B cell (primary cell): ENCODE measurements at regions not wholly inside any gene's neighbourhood (a gene's known extent, or its start where the extent isn't known, plus 50 kb on each side); places are given as distances from the start of the nearest gene placed in this dataset.

Experiments
- ATAC-seq: fragments of 200-7000 bp; cut with Tn5 transposase; one replicate; pipeline ENCODE4 v1.10.0; 2021; ENCODE audit warnings: low read depth, mild to moderate bottlenecking, moderate number of reproducible peaks, moderate library complexity
- CTCF ChIA-PET: fragments of 350-600 bp; sonication (Branson Sonifier 250); formaldehyde crosslinking; loops from one replicate; lab custom pipeline; 2021; ENCODE audit warnings: antibody characterized with exemption, inconsistent platforms; lab: Charles Lee
- POLR2A ChIA-PET: fragments of 350-600 bp; sonication (Branson Sonifier 250); formaldehyde crosslinking; loops from one replicate; lab custom pipeline; 2021; ENCODE audit warnings: antibody characterized with exemption; lab: Charles Lee
- DNase-seq: peaks from one replicate; pipeline ENCODE4 v3.0.0; 2013
- H2AFZ ChIP-seq: 2 replicates; pipeline ENCODE4 v1.6.1; 2012; ENCODE audit warnings: mild to moderate bottlenecking, low read depth, low read length; ENCODE audit not compliant: insufficient read depth, poor library complexity, severe bottlenecking
- H3K27ac ChIP-seq, 2 donors: 1 replicate in 1 of 2; 2 replicates in 1 of 2; pipeline ENCODE4 v1.5.1; 2012 to 2013; ENCODE audit warnings: low read length in 2 of 2, mild to moderate bottlenecking in 2 of 2, moderate library complexity in 1 of 2
- H3K27me3 ChIP-seq, 4 experiments: fragments of 200-600 bp in 1 of 4; sonication (generic) in 1 of 4; replicated peaks in 1 of 4; 1 replicate in 2 of 4; 2 replicates in 2 of 4; pipeline versions ENCODE4 v1.6.1 to v1.7.0; 2013 to 2016; ENCODE audit warnings: low read length in 3 of 4, mild to moderate bottlenecking in 2 of 4, mixed read lengths in 1 of 4, moderate library complexity in 1 of 4; ENCODE audit not compliant: insufficient read depth in 4 of 4, control insufficient read depth in 3 of 4; ENCODE audit errors: control extremely low read depth in 1 of 4
- H3K36me3 ChIP-seq, 2 experiments: replicated peaks in 1 of 2; 1 replicate in 1 of 2; 2 replicates in 1 of 2; pipeline versions ENCODE4 v1.6.1 to v1.7.1; 2013; ENCODE audit warnings: low read length in 1 of 2; ENCODE audit not compliant: insufficient read depth in 2 of 2, control insufficient read depth in 1 of 2; ENCODE audit errors: control extremely low read depth in 1 of 2, extremely low read depth in 1 of 2
- H3K4me1 ChIP-seq, 2 donors: fragments of 200-600 bp in 1 of 2; sonication (generic) in 1 of 2; 1 replicate in 1 of 2; 2 replicates in 1 of 2; pipeline versions ENCODE4 v1.5.1 to v1.6.1; 2013 to 2017; ENCODE audit warnings: low read length in 2 of 2; ENCODE audit not compliant: control insufficient read depth in 2 of 2, insufficient read depth in 2 of 2
- H3K4me2 ChIP-seq: replicated peaks from 2 replicates; pipeline ENCODE3; 2012; ENCODE audit warnings: mild to moderate bottlenecking, low read depth, low read length; ENCODE audit not compliant: poor library complexity, severe bottlenecking
- H3K4me3 ChIP-seq, 5 experiments: fragments of 200-600 bp in 1 of 5; sonication (generic) in 1 of 5; 1 replicate in 3 of 5; 2 replicates in 2 of 5; pipeline versions ENCODE4 v1.5.1 to v1.7.0; 2011 to 2016; ENCODE audit warnings: low read length in 4 of 5, mild to moderate bottlenecking in 4 of 5, low read depth in 2 of 5, control low read depth in 1 of 5, moderate library complexity in 1 of 5; ENCODE audit not compliant: insufficient read depth in 1 of 5; ENCODE audit errors: control extremely low read depth in 1 of 5, extremely low read depth in 1 of 5
- H3K79me2 ChIP-seq: fragments of 200-600 bp; sonication (generic); one replicate; pipeline ENCODE4 v1.6.0; 2016; ENCODE audit warnings: low read length; ENCODE audit not compliant: control insufficient read depth, insufficient read depth
- H3K9ac ChIP-seq: fragments of 200-600 bp; sonication (generic); 2 replicates; pipeline ENCODE4 v1.6.1; 2017; ENCODE audit warnings: mild to moderate bottlenecking, low read length, moderate library complexity
- H3K9me3 ChIP-seq, 3 donors: one replicate each; pipeline versions ENCODE4 v1.6.1 to v1.7.1; 2013; ENCODE audit warnings: low read length in 2 of 3; ENCODE audit not compliant: control insufficient read depth in 2 of 3, insufficient read depth in 1 of 3; ENCODE audit errors: control extremely low read depth in 1 of 3
- H4K20me1 ChIP-seq: 2 replicates; pipeline ENCODE4 v1.6.0; 2012; ENCODE audit warnings: mild to moderate bottlenecking, low read length; ENCODE audit not compliant: insufficient read depth, control insufficient read depth, poor library complexity, severe bottlenecking
- H3K27ac Mint-ChIP-seq: one replicate; pipeline ENCODE4 v1.8.0; 2021; ENCODE audit warnings: mixed read lengths
- H3K27me3 Mint-ChIP-seq: one replicate; pipeline ENCODE4 v1.8.0; 2021; ENCODE audit warnings: mixed read lengths
- H3K4me1 Mint-ChIP-seq: one replicate; pipeline ENCODE4 v1.8.0; 2021; ENCODE audit warnings: mixed read lengths
- H3K4me3 Mint-ChIP-seq: one replicate; pipeline ENCODE4 v1.8.0; 2021; ENCODE audit warnings: mixed read lengths
- H3K9me3 Mint-ChIP-seq: one replicate; pipeline ENCODE4 v1.8.0; 2022; ENCODE audit warnings: mixed read lengths; ENCODE audit not compliant: insufficient read depth
- CTCF ChIP-seq: fragments of 200-600 bp; IDR thresholded peaks from one replicate; pipeline ENCODE4 v1.8.0; 2022; ENCODE audit warnings: antibody characterized with exemption, mild to moderate bottlenecking
- EZH2 ChIP-seq: IDR thresholded peaks from 2 replicates; pipeline ENCODE4 v1.6.1; 2012; ENCODE audit warnings: borderline replicate concordance, low read depth, mild to moderate bottlenecking, moderate library complexity, low read length; ENCODE audit not compliant: insufficient read depth, poor library complexity, severe bottlenecking
- WGBS: methylation state at CpG from one replicate; pipeline ENCODE4 v1.1.5; 2013; ENCODE audit warnings: missing lambda C conversion rate; ENCODE audit not compliant: insufficient coverage; 5-methylcytosine and 5-hydroxymethylcytosine counted together
- intact Hi-C: fragments of 100-400 bp; cut with micrococcal nuclease; formaldehyde crosslinking; loops from one replicate; pipeline ENCODE4 v1.10.0; 2022

GRCh38 chrX:114097427-114097826 is 486.5 kb upstream of the HTR2C start:
- Mint-ChIP-seq H3K27ac (no peak overlapping the region), H3K27me3 (no peaks in the 10 kb centered on the region), H3K4me3 (no peak overlapping the region), H3K9me3 (no peaks in the 10 kb centered on the region), H3K4me1 (peaks cover 2% of the 10 kb centered on the region)
- Histone ChIP-seq H3K4me1 (no peaks in the 10 kb centered on the region), H3K9ac (no peak overlapping the region), H3K27me3 (no peaks in the 10 kb centered on the region), H3K36me3 (no peaks in the 10 kb centered on the region), H3K4me2 (no peak overlapping the region), H3K4me3 (no peak overlapping the region), H3K79me2 (no peaks in the 10 kb centered on the region), H2AFZ (no peak overlapping the region), H4K20me1 (no peaks in the 10 kb centered on the region), H3K27ac (no peak overlapping the region), H3K9me3 (no peaks in the 10 kb centered on the region)
- intact Hi-C loops = no loop called here
- CTCF ChIA-PET = no interaction called here
- no CpG with 5 or more reads among the region's 1 CpG for WGBS
- no peak for TF ChIP-seq CTCF
- no peak for TF ChIP-seq EZH2
- POLR2A ChIA-PET = no interaction called here
- ATAC-seq = no peak
- no peak for DNase-seq

- POLR2A ChIA-PET = no interaction called here
- no peaks in the 10 kb centered on the region for H3K27me3 Mint-ChIP-seq
- intact Hi-C loops = no loop called here
Observed at GRCh38 chrX:114095789-114096188, 488.1 kb upstream of the HTR2C start.

More at GRCh38 chrX:114095789-114096188, 488.1 kb upstream of the HTR2C start:
- no peak overlapping the region for H3K27ac ChIP-seq
- CTCF ChIA-PET = no interaction called here
- no peaks in the 10 kb centered on the region for H4K20me1 ChIP-seq
- WGBS = no CpG with 5 or more reads among the region's 3 CpGs
- H3K4me2 ChIP-seq = no peak overlapping the region
- no peak overlapping the region for H3K9ac ChIP-seq
- no peaks in the 10 kb centered on the region for H3K4me1 Mint-ChIP-seq
- H3K4me1 ChIP-seq = no peaks in the 10 kb centered on the region
- ATAC-seq (no peak), DNase-seq (no peak)
- no peaks in the 10 kb centered on the region for H3K9me3 Mint-ChIP-seq
- H3K9me3 ChIP-seq = no peaks in the 10 kb centered on the region
- H3K4me3 ChIP-seq = no peak overlapping the region
- TF ChIP-seq CTCF = no peak
- no peak for TF ChIP-seq EZH2
- no peaks in the 10 kb centered on the region for H3K27me3 ChIP-seq
- H3K4me3 Mint-ChIP-seq = no peak overlapping the region
- H3K36me3 ChIP-seq = no peaks in the 10 kb centered on the region
- no peaks in the 10 kb centered on the region for H3K79me2 ChIP-seq
- no peak overlapping the region for H2AFZ ChIP-seq
- H3K27ac Mint-ChIP-seq = no peak overlapping the region
